ENCODE measurements at regions not wholly inside any gene's neighbourhood (a gene's known extent, or its start where the extent isn't known, plus 50 kb on each side); places are given as distances from the start of the nearest gene placed in this dataset.

- no peaks in the 10 kb centered on the region for H3K9me3 ChIP-seq (ENCODE audit: control insufficient read depth, low read depth, low read length)
- H3K23me2 ChIP-seq (ENCODE audit: insufficient read length, low read depth, low read length, poor library complexity, severe bottlenecking) = no peaks in the 10 kb centered on the region
- no peak for TF ChIP-seq CTCF (conservative IDR thresholded peaks at IDR 0.05)
- H3K27me3 Mint-ChIP-seq (ENCODE audit: low read depth) = no peaks in the 10 kb centered on the region; the same call in 1 of the 2 replicates
- H3K14ac ChIP-seq (ENCODE audit: insufficient read depth, low read length) = no peak overlapping the region
- H2AFZ ChIP-seq (ENCODE audit: low read length) = no peak overlapping the region
- no peak for DNase-seq
- no peak overlapping the region for H2BK5ac ChIP-seq (ENCODE audit: insufficient read length, low read length)
- H3K79me1 ChIP-seq (ENCODE audit: insufficient read depth, low read depth, low read length, poor library complexity, severe bottlenecking) = no peaks in the 10 kb centered on the region
- H3K23ac ChIP-seq (ENCODE audit: insufficient read length, low read depth, low read length) = no peak overlapping the region
- no peak overlapping the region for H4K91ac ChIP-seq (ENCODE audit: insufficient read length, low read depth, low read length)
- H4K5ac ChIP-seq (ENCODE audit: insufficient read length, low read depth, low read length) = no peak overlapping the region
- peaks cover 10 to 15% of the 10 kb centered on the region in 2 experiments for H3K9me3 Mint-ChIP-seq
- no peak overlapping the region for H3K4ac ChIP-seq (ENCODE audit: low read depth, low read length)
- no peak overlapping the region for H3K4me2 ChIP-seq (ENCODE audit: insufficient read depth, insufficient read length, low read length)
- no peak overlapping the region for H4K8ac ChIP-seq (replicated peaks; ENCODE audit: insufficient read length, low read depth, low read length)
- no peak overlapping the region for H3K9ac ChIP-seq (ENCODE audit: extremely low read depth, insufficient read length, low read length)
- no peaks in the 10 kb centered on the region for H3K4me1 Mint-ChIP-seq
- no peak overlapping the region for H3K27ac ChIP-seq (ENCODE audit: insufficient read length, low read depth, low read length)
- H3K4me3 Mint-ChIP-seq = no peak overlapping the region
- no peaks in the 10 kb centered on the region for H3K4me1 ChIP-seq (ENCODE audit: insufficient read depth, low read length)
- no peak overlapping the region; a peak in 1 of 7 replicates for H3K27ac Mint-ChIP-seq
- no peak overlapping the region for H3K56ac ChIP-seq (ENCODE audit: insufficient read length, low read depth, low read length)
- no peak overlapping the region for H2BK20ac ChIP-seq (ENCODE audit: low read depth, low read length, poor library complexity, severe bottlenecking)
- no peak overlapping the region for H2BK12ac ChIP-seq (ENCODE audit: insufficient read length, low read depth, low read length)
- no peak overlapping the region for H2AK5ac ChIP-seq (ENCODE audit: insufficient read length, low read length)
- no peak overlapping the region for H3T11ph ChIP-seq (ENCODE audit: low read length)
- H4K20me1 ChIP-seq (ENCODE audit: control insufficient read depth, insufficient read depth, insufficient read length) = no peaks in the 10 kb centered on the region
- H2BK15ac ChIP-seq (ENCODE audit: low read depth, low read length) = no peak overlapping the region
- no peaks in the 10 kb centered on the region for H3K79me2 ChIP-seq (ENCODE audit: insufficient read depth, low read length)
- no CpG with 5 or more reads among the region's 1 CpG for WGBS (ENCODE audit: extremely low coverage, insufficient read length, low lambda C conversion rate)
- peaks cover 8 to 18% (median 11%) of the 10 kb centered on the region in 3 experiments for H3K36me3 Mint-ChIP-seq (ENCODE audit: insufficient read depth in 1 of 3, low read depth in 3 of 3)
- H3K18ac ChIP-seq (ENCODE audit: insufficient read length, low read depth, low read length) = no peak overlapping the region
- no peak overlapping the region for H2BK120ac ChIP-seq (ENCODE audit: low read depth, low read length, poor library complexity, severe bottlenecking)
- H3K27me3 ChIP-seq (ENCODE audit: insufficient read depth, low read length) = no peaks in the 10 kb centered on the region
Observed at GRCh38 chr1:60600532-60600931, 481.8 kb upstream of the NFIA start.
